H1 (cell line): ENCODE measurements at regions not wholly inside any gene's neighbourhood (a gene's known extent, or its start where the extent isn't known, plus 50 kb on each side); places are given as distances from the start of the nearest gene placed in this dataset.

ENCODE experiments used
- CTBP2 ChIP-seq: IDR thresholded peaks from 2 replicates; pipeline ENCODE4 v1.7.0; 2011; ENCODE audit warnings: borderline replicate concordance, mild to moderate bottlenecking, moderate library complexity, mixed read lengths, low read length; ENCODE audit not compliant: insufficient read depth, insufficient read length
- KDM4A ChIP-seq: IDR thresholded peaks from one replicate; pipeline ENCODE4 v1.7.1; 2012; ENCODE audit warnings: low read depth, mild to moderate bottlenecking, moderate library complexity, low read length, inconsistent platforms; ENCODE audit not compliant: severe bottlenecking
- MAFK ChIP-seq: IDR thresholded peaks from 2 replicates; pipeline ENCODE4 v1.6.1; 2012; ENCODE audit warnings: low read depth, mild to moderate bottlenecking, improper control_type of control experiment, low read length
- NANOG ChIP-seq: IDR thresholded peaks from 2 replicates; pipeline ENCODE4 v1.6.1; 2011; ENCODE audit warnings: low read length, low read depth, mild to moderate bottlenecking, inconsistent platforms; ENCODE audit not compliant: insufficient read depth, poor library complexity, severe bottlenecking

DNA sequence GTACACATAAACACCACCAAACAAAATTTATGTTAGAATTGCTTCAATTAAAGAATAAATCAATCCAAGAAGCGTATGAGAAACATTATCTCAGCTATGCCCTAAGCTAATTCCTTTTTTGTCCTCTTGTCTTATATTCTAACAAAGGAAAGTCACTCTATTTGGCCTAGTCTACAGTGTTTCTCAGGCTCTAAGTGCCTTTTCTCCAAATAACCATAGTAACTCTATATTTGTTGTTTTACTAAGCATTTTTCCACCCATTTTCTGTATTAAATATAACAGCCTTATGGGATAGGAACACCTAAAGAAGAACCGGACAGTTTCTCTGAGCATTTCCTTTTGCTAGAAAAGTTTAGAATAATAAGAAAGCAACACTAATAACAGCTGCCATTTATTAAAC lies 120.1 kb upstream of the MTAP start (continued):
- TF ChIP-seq NANOG (no peak), MAFK (no peak), CTBP2 (no peak), KDM4A (no peak)
